Peyer's patch (tissue), 4 donors: ENCODE measurements at regions not wholly inside any gene's neighbourhood (a gene's known extent, or its start where the extent isn't known, plus 50 kb on each side); places are given as distances from the start of the nearest gene placed in this dataset.

Experiments used
- POLR2A ChIP-seq, 2 donors: fragments of 450-650 bp; IDR thresholded peaks; one replicate each; pipeline ENCODE4 v1.5.1; 2017; ENCODE audit warnings: antibody characterized with exemption in 2 of 2, mild to moderate bottlenecking in 2 of 2, moderate library complexity in 2 of 2
- TF ChIP-seq, protein P1 (sequence below), 6 experiments: fragments of 450-650 bp in 4 of 6; fragments of 200-600 bp in 2 of 6; sonication (generic) in 1 of 6; IDR thresholded peaks; one replicate each; pipeline ENCODE4 v1.5.1; 2017 to 2019; ENCODE audit warnings: antibody characterized with exemption in 6 of 6, mild to moderate bottlenecking in 3 of 6, moderate library complexity in 1 of 6

DNA sequence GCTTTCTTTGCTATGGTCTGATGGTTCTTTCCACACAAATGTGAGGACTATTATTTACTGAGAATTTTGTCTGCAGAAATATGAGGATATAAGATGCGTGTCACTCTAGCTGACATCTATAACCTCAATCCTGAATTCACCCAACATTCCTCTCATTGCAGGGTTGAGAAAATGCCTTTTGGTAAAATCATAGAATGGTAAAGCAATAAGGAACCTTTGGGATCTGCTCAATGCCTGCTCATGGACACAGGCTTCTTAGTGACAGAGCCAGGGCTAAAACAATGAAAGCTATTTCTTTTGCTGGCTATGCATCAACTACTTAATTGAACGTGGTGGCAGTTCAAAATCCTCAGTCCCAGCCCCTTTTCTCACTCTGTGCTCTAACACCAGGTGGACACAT is 199.6 kb downstream of the GAS1 start:
- TF ChIP-seq, protein P1, sequence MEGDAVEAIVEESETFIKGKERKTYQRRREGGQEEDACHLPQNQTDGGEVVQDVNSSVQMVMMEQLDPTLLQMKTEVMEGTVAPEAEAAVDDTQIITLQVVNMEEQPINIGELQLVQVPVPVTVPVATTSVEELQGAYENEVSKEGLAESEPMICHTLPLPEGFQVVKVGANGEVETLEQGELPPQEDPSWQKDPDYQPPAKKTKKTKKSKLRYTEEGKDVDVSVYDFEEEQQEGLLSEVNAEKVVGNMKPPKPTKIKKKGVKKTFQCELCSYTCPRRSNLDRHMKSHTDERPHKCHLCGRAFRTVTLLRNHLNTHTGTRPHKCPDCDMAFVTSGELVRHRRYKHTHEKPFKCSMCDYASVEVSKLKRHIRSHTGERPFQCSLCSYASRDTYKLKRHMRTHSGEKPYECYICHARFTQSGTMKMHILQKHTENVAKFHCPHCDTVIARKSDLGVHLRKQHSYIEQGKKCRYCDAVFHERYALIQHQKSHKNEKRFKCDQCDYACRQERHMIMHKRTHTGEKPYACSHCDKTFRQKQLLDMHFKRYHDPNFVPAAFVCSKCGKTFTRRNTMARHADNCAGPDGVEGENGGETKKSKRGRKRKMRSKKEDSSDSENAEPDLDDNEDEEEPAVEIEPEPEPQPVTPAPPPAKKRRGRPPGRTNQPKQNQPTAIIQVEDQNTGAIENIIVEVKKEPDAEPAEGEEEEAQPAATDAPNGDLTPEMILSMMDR (IDR thresholded peaks at IDR 0.05) = no peak
- no peak for TF ChIP-seq POLR2A (IDR thresholded peaks at IDR 0.05)
